Neural progenitor cell (in vitro differentiated cells): ENCODE measurements at regions not wholly inside any gene's neighbourhood (a gene's known extent, or its start where the extent isn't known, plus 50 kb on each side); places are given as distances from the start of the nearest gene placed in this dataset.

ENCODE experiments used
- EZH2 ChIP-seq: fragments of 200-600 bp; sonication (generic); IDR thresholded peaks from 2 replicates; pipeline ENCODE4 v1.6.1; 2017; ENCODE audit warnings: antibody characterized with exemption, mild to moderate bottlenecking, moderate library complexity
- EZH2phosphoT487 ChIP-seq: fragments of 200-600 bp; sonication (generic); IDR thresholded peaks from 2 replicates; pipeline ENCODE4 v1.6.1; 2017; ENCODE audit warnings: antibody characterized with exemption
- TF ChIP-seq, protein P1 (sequence below): fragments of 200-600 bp; sonication (generic); IDR thresholded peaks from 2 replicates; pipeline ENCODE4 v1.5.1; 2017; ENCODE audit warnings: antibody characterized with exemption, mild to moderate bottlenecking

DNA sequence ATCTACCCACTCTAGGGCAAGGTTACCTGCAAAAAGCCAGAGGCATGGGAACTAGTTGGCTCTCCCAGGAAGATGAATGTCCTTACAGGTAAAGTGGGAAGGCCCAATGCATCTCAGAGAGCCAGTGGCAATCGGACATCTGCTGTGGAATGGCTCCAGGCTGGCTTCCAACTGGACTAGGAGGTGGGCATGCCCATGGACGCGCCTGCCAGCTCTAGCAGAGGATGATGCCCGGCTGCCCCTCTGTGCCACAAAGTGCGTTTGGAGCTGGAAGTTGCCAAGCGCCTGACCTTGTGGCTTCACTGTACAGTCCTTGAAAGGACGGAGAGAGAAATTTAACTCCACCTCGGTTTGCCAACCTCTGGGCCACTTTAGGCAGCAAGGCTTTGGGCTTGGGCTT, 84.4 kb downstream of the NR2F2 start:
- no peak for TF ChIP-seq EZH2
- TF ChIP-seq, protein P1, sequence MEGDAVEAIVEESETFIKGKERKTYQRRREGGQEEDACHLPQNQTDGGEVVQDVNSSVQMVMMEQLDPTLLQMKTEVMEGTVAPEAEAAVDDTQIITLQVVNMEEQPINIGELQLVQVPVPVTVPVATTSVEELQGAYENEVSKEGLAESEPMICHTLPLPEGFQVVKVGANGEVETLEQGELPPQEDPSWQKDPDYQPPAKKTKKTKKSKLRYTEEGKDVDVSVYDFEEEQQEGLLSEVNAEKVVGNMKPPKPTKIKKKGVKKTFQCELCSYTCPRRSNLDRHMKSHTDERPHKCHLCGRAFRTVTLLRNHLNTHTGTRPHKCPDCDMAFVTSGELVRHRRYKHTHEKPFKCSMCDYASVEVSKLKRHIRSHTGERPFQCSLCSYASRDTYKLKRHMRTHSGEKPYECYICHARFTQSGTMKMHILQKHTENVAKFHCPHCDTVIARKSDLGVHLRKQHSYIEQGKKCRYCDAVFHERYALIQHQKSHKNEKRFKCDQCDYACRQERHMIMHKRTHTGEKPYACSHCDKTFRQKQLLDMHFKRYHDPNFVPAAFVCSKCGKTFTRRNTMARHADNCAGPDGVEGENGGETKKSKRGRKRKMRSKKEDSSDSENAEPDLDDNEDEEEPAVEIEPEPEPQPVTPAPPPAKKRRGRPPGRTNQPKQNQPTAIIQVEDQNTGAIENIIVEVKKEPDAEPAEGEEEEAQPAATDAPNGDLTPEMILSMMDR = no peak
- TF ChIP-seq EZH2phosphoT487 = no peak
